ACHN (cell line): ENCODE measurements at regions not wholly inside any gene's neighbourhood (a gene's known extent, or its start where the extent isn't known, plus 50 kb on each side); places are given as distances from the start of the nearest gene placed in this dataset.
"Not testable (repeated sequence)": the region's sequence is repeated elsewhere in the genome, so short reads cannot be mapped to it uniquely, and the experiment has no call there.

Experiments used
- DNase-seq: peaks from one replicate; pipeline ENCODE4 v3.0.0-alpha.2; 2015
- in situ Hi-C: cut with HindIII; loops from 2 replicates; pipeline ENCODE4 v1.10.0; 2017; ENCODE audit warnings: low sequenced_read_pairs, low pct_ligation_motif_present, low pct_unique_long_range_greater_than_20kb

DNA sequence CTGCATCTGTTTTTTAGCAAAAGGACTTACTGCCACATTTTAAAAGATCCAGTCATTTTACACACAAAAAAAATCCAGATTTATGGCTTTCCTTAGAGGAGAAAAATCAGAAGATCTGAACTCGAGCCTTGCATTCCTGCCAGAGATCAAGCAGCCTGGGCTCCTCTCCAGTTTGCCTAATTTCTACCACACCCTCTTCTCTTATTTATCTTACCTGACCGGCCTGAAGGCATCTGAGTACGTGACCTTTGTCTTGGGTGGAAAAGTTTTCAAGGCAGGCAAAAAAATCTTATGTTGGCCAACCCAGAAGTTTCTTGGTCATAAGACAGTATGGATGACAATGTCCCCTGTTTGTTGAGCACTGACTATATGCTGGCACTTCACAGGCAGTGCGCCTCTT lies 60.3 kb downstream of the CHRD start:
- in situ Hi-C loops = no loop called here
- DNase-seq = no peak

DNA sequence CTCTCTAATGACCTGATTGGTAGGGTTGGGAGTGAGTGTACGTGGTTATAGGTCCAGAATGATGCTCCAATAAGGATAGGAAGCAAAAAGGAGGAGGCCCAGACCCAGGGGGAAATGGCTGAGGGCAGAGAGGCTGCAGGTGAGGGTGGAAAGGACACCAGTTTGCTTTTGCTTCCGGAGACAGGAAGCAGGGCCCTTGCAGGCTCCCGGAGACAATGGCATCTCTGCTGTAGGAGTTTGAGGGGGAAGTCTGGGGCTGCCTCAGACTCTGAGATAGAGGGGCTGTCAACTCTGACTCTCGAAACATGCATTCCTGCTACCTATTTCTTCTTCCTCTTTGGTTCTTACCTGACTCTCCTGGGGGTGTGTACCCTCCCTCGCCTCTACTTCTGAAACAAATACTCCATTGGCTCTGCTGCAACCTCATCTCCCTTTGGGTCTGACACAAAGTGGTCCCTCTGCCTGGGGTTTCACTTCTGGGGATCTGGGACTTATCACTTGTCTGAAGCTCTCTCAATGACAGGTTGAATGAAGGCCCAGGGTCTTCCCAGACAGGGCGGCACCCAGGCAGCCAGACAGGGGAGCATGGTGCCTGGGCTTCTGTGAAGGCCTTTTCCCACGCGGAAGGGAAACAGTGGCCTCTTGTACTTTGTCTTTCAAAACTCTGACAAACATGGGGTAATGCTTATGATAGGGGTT lies 61.5 kb downstream of the CHRD start:
- in situ Hi-C loops = no loop called here
- DNase-seq = no peak

DNA sequence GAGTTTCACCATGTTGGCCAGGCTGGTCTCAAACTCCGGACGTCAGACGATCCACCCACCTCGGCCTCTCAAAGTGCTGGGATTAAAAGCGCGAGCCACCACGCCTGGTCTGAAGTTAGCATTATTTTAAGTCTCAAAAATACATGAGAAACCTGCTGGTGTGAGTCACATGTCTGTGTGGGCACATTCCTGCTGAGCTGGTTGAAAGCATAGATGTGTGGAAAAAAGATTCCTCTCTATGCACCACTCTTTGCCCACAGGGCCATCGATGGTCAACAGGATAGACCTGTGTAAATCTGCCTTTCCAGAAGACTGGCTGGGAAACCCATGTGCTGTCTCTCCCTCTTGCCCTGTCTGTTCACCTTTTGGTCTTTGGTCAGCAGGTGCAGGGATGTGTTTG lies 63.5 kb downstream of the CHRD start:
- no peak for DNase-seq
- in situ Hi-C loops = no loop called here

DNA sequence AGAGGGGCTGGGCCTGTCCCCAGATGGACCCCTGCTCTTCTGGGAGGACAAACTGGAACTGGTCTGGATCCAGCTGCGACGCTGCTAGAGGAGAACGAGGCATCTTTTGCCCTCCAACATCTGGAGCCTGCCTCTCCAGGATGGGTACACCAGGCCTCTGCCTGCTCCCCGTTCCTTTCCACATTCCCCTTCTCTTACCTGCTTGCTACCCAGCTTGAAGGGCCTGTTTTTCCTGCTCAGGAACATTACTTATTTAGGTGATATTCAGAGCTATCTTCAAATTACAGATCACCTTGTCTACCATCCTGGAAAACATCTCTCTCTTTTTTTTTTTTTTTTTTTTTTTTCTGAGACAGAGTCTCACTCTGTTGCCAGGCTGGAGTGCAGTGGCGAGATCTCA lies 64.0 kb downstream of the CHRD start:
- no peak for DNase-seq
- in situ Hi-C loops = no loop called here

DNA sequence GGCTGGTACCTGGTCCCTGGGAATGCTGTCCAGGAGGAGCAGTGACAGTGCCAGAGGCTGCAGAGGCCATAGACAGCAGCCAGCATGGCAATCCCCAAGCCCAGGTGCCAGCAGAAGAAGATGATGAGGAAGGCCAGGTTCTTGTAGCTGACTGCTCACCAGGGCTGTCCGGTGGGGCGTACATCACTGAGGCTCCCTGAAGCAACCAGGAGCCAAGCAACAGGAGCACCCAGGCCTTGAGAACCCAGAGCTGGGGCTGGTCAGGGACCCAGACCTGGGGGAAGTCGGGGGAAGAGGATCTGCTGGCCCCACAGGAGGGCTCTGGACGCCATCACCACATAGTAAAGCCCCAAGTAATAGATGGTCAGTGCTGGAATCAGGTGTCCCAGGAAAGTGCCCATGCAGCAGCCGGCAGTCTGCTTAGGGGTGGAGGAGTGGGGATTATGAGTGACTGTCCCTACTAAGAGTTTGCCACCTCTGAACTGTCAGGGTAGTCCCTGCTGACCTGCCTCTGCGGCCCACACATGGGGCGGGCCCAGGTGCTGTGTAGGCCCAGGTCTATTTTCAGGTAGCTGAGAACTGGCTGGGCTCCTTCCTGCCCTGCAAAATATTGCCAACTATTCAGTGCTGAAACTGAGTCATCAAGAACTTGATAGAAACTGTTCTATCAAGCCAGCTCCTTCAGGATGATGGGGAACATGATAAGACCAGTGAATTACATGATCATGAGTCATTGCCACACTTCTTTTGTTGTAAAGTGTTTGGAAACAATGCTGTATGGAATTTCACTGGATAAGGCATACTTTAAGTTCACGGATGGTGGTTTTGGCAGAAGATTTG lies 68.7 kb downstream of the CHRD start:
- in situ Hi-C loops = no loop called here
- peak; percentile 72 for DNase-seq

DNA sequence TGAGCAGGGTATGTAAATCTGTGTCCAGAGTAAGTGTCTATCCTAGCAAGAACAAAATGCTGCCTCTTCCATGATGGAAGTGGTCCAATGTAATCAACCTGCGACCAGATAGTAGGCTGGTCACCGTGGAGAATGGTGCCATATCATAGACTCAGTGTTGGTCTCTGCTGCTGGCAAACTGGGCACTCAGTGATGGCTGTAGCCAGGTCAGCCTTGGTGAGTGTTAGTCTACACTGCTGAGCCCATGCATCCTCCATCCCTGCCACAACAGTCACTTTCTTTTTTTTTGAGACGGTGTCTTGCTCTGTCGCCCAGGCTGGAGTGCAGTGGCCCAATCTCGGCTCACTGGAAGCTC lies 69.3 kb downstream of the CHRD start:
- in situ Hi-C loops = no loop called here
- DNase-seq = no peak

DNA sequence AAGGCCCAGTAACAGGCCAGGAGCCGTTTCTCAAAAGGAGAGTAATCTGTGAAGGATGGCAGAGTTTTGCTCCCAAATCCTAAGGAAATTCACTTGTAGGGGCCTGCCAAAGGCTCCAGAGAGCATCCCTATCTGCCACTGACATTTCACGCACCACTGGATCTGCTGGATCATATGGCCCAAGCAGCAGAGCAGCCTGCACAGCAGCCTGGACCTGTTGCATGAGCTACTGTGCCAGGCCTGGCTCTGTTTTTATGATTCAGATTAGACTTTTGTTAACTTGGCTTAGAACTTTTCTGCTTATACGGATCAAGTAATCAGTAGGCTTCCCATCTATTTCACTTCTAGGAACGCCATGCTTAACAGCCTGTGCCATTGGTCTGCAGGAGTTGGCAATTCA lies 70.7 kb downstream of the CHRD start:
- in situ Hi-C loops = no loop called here

DNA sequence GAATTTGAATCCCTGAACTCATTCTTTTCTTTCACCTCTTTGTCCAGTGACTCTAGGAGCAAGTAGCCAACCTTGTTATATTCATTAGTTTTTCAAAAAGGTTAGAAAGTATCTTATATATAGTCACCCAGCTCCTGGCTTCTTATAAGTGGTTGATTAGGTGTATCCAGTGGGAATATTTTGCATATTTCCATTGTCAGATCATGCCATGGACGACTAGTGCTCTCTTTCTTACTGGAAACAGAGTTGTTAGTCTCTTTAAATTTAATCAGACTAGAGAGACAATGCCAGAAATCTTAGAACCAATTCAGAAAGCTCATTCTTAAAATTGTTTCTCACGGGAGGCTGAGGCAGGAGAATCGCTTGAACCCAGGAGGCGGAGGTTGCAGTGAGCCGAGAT lies 73.4 kb downstream of the CHRD start:
- no peak for DNase-seq
- in situ Hi-C loops = no loop called here

More for the DNA sequence above, 70.7 kb downstream of the CHRD start:
- DNase-seq = no peak

DNA sequence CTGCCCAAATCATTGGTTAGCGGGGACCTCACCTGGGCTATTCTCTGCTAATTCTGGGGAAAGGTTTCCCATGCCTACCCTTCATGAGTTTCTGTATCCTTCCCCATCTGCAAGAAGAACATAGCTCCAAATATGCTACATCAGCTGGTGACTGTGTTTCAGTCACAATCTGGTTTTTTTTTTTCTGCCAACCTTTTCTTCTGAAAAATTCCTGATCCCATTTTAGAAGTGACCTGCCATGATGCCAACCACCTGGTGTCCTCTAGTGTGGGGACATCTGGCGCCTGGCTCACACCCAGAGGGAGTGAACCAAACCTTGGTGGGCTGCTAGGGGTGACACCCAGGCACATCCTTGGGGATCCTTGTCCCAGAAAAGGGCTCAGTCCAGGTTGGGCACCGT lies 76.1 kb downstream of the CHRD start:
- in situ Hi-C loops = no loop called here
- DNase-seq = no peak

DNA sequence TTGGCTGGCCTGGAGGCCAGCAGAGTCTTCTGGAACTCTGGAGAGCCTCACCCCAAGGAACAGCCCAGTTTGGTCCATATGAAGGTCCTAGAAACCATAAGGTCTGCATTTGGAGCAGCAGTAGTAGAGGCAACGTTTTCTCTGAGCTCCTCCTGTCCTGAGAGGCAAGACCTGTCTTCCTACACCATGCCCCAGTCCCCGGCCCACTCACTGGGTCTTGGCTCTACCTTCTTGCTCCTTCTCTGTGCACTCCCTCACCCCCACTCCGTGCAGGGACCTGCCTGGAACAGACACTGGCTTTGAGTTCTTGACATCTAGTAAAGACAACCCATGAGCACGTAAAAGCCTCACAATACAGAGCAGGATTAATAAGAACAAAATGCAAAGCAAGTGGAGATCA lies 76.6 kb downstream of the CHRD start:
- DNase-seq = no peak
- in situ Hi-C loops = no loop called here

DNA sequence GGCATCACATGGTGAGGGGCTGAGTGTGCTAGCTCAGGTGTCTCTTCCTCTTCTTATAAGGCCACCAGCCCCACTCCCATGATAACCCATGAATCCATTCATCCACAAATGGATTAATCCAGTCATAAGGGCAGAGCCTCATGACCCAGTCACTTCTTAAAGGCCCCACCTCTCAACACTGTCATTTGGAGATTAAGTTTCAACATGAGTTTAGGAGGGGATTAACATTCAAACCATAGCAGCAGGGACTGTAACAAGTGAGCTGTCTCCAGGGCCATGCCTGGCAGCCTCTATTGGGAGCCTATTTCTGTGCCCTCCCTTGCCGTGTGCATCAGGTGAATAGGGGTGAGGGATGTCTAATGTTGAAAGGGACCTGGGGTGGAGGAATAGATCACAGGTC lies 77.5 kb downstream of the CHRD start:
- in situ Hi-C loops = no loop called here
- no peak for DNase-seq

DNA sequence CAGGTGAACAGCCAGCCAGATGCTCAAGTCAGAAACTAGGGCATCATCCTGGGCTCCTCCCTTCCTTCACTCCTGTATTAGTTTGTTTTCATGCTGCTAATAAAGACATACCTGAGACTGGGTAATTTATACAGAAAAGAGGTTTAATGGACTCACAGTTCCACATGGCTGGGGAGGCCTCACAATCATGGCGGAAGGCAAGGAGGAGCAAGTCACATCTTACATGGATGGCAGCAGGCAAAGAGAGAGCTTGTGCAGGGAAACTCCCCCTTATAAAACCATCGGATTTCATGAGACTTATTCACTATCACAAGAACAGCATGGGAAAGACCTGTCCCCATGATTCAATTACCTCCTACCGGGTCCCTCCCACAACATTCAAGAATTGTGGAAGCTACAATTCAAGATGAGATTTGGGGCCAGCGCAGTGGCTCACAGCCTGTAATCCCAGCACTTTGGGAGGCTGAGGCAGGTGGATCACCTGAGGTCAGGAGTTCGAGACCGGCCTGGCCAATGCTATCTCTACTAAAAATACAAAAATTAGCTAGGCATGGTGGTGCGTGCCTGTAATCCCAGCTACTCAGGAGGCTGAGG lies 78.0 kb downstream of the CHRD start:
- in situ Hi-C loops, DNase-seq: not testable (repeated sequence)

DNA sequence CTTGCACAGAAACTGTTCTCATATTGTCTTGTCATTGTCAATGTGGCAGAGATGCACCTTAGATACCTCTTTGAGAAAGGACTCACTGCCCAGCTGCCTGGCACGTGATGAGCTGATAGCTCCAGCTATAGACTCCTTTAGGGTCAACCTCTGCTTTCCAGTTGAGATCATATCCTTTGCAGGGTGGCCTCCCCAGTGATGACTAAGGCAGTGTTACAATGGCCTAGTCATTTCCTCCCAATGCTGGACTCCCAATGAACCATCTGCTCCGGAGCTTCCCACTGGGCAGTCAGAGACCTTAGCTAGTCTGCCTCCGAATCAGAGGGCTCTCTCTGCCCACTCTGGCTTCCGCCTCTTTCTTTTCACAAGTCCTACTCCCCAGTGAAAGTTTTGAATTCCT lies 79.5 kb downstream of the CHRD start:
- DNase-seq = no peak

DNA sequence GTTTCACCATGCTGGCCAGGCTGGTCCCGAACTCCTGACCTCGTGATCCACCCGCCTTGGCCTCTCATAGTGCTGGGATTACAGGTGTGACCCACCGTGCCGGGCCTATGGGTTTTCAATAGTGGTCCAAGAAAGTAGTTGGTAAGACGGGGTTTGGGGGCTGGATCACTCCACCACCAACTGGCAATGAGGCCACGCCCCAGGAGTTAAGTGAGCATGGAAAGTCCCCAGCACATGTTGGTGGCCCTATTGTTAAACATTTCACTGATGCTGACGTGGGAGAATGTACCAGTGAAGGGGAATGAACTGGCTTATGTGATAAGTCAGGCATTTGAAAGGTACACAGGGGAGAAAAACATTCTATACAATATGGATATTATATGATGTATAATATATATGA lies 80.4 kb downstream of the CHRD start:
- DNase-seq = no peak
- in situ Hi-C loops = no loop called here

More for the DNA sequence above, 79.5 kb downstream of the CHRD start:
- in situ Hi-C loops = no loop called here

DNA sequence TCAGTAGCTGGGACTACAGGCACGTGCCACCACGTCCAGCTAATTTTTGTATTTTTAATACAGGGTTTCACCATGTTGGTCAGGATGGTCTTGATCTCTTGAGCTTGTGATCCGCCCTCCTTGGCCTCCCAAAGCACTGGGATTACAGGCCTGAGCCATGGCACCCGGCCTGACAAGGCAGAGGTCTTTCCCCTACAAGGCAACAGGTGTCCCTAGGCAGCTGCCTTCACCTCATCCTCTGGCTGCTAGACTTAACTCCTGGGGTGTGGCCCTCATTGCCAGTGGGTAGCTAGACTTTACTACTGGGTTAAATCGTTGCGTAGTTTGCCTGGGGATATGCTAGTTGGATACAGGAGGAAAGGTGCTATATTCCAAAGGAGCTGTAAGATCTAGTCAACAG lies 81.4 kb downstream of the CHRD start:
- in situ Hi-C loops = no loop called here

DNA sequence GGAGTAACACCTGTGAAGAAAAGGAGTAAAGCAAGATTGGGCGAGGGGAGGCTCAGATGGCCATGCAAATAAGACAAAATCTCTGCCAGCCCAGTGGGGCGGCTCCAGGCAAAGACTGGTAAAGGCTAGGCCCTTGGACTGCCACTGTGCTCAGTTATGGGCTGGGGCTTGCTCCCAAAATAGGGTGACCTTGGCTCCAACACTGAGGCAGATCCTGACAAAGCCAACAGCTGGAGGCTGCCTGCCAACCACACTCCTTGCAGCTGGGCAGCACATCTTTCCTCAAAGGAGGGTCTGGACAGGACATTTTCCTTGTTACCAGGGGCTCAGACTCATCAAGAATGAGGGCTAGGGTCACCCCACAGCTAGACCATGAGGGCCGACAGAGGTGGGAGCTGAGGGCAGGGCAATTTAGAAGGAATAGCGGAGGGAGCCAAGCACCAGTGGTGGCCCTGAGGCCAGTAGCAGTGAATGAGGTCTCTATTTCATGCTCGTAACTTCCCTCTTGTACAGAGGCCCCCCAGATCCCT lies 86.1 kb downstream of the CHRD start:
- no peak for DNase-seq
- in situ Hi-C loops = no loop called here

More for the DNA sequence above, 81.4 kb downstream of the CHRD start:
- DNase-seq = no peak

DNA sequence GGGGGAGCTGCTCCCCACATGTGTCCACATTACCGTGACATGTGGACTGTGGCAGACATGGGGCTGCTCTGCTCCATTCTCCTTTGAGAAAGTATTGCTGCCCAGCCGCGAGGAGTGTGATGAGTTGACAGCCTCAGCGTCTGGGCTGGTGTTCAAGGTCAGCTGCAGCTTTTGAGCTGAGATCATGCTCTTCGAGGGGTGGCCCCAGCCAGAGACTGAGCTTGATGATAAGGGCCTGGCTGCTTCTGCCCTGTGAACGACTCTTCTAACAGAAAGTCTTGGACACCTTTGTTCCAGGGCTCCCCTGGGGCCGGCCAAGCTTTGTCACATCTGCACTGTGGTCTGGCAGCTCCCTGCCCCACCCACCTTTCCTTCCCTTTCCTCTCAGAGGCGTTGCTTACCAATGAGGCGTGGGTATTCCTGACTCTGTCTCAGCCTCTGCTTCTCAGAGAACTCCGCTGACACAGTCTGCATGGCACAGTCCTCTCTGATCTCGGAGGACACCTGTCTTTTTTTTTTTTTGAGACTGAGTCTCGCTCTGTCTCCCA lies 86.6 kb downstream of the CHRD start:
- DNase-seq = no peak
- in situ Hi-C loops = no loop called here

DNA sequence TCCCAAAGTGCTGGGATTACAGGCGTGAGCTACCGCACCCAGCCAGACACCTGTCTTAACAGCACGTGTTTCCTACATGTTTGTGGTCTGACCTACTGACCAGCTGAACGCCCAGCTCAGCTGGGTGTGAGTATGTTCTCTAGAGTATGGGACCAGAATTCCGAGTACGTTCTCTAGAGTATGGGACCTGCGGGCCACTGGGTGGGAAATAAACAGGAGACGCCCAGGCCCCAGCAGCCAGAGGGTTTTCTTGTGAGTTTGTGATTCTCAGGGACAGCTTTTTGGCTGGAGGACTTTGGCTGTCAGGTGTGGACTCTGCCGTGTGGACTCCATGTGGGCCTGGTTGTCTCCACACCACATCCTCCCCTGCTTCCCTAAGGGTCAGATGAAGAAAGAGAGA lies 87.3 kb downstream of the CHRD start:
- DNase-seq = no peak
- in situ Hi-C loops = no loop called here

DNA sequence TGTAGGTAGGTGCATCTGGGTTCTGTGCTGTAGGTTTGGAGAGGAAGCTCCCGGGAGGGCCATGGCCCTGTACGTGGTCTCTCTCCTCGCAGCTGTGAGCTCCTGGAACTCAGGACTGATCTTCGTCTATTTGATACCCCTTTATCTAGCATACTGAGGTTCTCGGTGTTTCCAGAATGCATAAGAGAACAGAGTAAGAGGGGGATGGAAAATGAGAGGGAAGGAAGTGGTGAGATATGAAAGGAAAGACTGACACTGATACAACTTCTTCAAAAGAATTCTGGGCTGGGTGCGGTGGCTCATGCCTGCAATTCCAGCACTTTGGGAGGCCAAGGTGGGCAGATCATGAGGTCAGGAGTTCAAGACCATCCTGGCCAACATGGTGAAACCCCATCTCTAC lies 90.7 kb downstream of the CHRD start:
- DNase-seq = no peak
- in situ Hi-C loops = no loop called here
